MCF 10A (cell line): ENCODE measurements at regions not wholly inside any gene's neighbourhood (a gene's known extent, or its start where the extent isn't known, plus 50 kb on each side); places are given as distances from the start of the nearest gene placed in this dataset.
"Not testable (repeated sequence)": the region's sequence is repeated elsewhere in the genome, so short reads cannot be mapped to it uniquely, and the experiment has no call there.

Experiments used
- BruUV-seq: library from RNA; stranded (reverse); fragments of 400-500 nt; replicated peaks from 2 replicates; lab custom pipeline; 2021; lab: Mats Ljungman, UMichigan
- CTCF ChIA-PET: fragments of 300-600 bp; sonication (Branson Sonifier 250); formaldehyde crosslinking; extraction: SDS; loops from one replicate; lab custom pipeline; 2021; ENCODE audit warnings: antibody characterized with exemption, inconsistent platforms; lab: Yijun Ruan, JAX
- POLR2A ChIA-PET: fragments of 300-600, 350-650 bp; sonication (Branson Sonifier 250); formaldehyde crosslinking; extraction: SDS; loops from one replicate; lab custom pipeline; 2020; ENCODE audit warnings: antibody characterized with exemption, inconsistent platforms; lab: Yijun Ruan, JAX
- DNase-seq: peaks from one replicate; pipeline ENCODE4 v3.0.0-alpha.2; 2018; ENCODE audit not compliant: unreplicated experiment
- H3K27ac Mint-ChIP-seq: one replicate; pipeline ENCODE4 v1.8.0; 2022; ENCODE audit warnings: mild to moderate bottlenecking, low read depth, mixed read lengths; ENCODE audit not compliant: unreplicated experiment
- H3K27me3 Mint-ChIP-seq: one replicate; pipeline ENCODE4 v1.8.0; 2022; ENCODE audit warnings: mixed read lengths; ENCODE audit not compliant: insufficient read depth, unreplicated experiment
- H3K36me3 Mint-ChIP-seq: one replicate; pipeline ENCODE4 v1.8.0; 2022; ENCODE audit warnings: mild to moderate bottlenecking, moderate library complexity, mixed read lengths; ENCODE audit not compliant: insufficient read depth, unreplicated experiment
- H3K4me1 Mint-ChIP-seq: one replicate; pipeline ENCODE4 v1.8.0; 2022; ENCODE audit warnings: mixed read lengths; ENCODE audit not compliant: insufficient read depth, unreplicated experiment
- H3K4me3 Mint-ChIP-seq: one replicate; pipeline ENCODE4 v1.8.0; 2022; ENCODE audit warnings: mild to moderate bottlenecking, moderate library complexity, mixed read lengths; ENCODE audit not compliant: unreplicated experiment
- H3K9me3 Mint-ChIP-seq: one replicate; pipeline ENCODE4 v1.8.0; 2022; ENCODE audit warnings: mixed read lengths; ENCODE audit not compliant: unreplicated experiment
- CTCF ChIP-seq: fragments of 200-600 bp; IDR thresholded peaks from one replicate; pipeline ENCODE4 v1.8.0; 2022; ENCODE audit warnings: antibody characterized with exemption, mild to moderate bottlenecking; ENCODE audit not compliant: unreplicated experiment
- intact Hi-C: fragments of 100-400 bp; cut with micrococcal nuclease; formaldehyde crosslinking; loops from 2 replicates; pipeline ENCODE4 v1.14.1; 2022

- Mint-ChIP-seq H3K27ac (no peak overlapping the region), H3K36me3 (no peaks in the 10 kb centered on the region), H3K4me1 (no peaks in the 10 kb centered on the region), H3K9me3 (no peaks in the 10 kb centered on the region), H3K4me3 (no peak overlapping the region), H3K27me3 (no peaks in the 10 kb centered on the region)
- DNase-seq: no peak
- TF ChIP-seq CTCF: no peak
- ChIA-PET CTCF (interaction anchor here (0.5 to 0.7 kb wide), 2 partner anchors 21 to 552 kb away, joined by 3 read pairs; no protein-coding TSS in a partner anchor), POLR2A (no interaction called here)
- no TSS peak for BruUV-seq
- intact Hi-C loops: no loop called here
These were observed 713.5 kb downstream of the RFPL4B start for GRCh38 chr6:113060664-113061063.

- no peaks in the 10 kb centered on the region for H3K9me3 Mint-ChIP-seq
- no peaks in the 10 kb centered on the region for H3K36me3 Mint-ChIP-seq
- no peaks in the 10 kb centered on the region for H3K27me3 Mint-ChIP-seq
- intact Hi-C loops: no loop called here
- no peak for TF ChIP-seq CTCF
- BruUV-seq: no TSS peak
- H3K4me3 Mint-ChIP-seq: no peak overlapping the region
- H3K27ac Mint-ChIP-seq: no peak overlapping the region
- H3K4me1 Mint-ChIP-seq: peaks cover 6% of the 10 kb centered on the region
- ChIA-PET POLR2A (interaction anchor here (0.8 kb wide), 1 partner anchor 12 kb away, joined by 3 read pairs; no protein-coding TSS in a partner anchor), CTCF (interaction anchor here (0.7 kb wide), 2 partner anchors 611 to 864 kb away, joined by 3 to 4 read pairs; no protein-coding TSS in a partner anchor)
- DNase-seq: no peak
These were observed 718.5 kb downstream of the RFPL4B start for GRCh38 chr6:113065611-113066010.

GRCh38 chr6:113067612-113068275 lies 720.6 kb downstream of the RFPL4B start:
- ChIA-PET CTCF (no interaction called here), POLR2A (no interaction called here)
- BruUV-seq: no TSS peak
- no peak for TF ChIP-seq CTCF
- Mint-ChIP-seq H3K36me3 (no peaks in the 10 kb centered on the region), H3K4me1 (peaks cover 6% of the 10 kb centered on the region), H3K27ac (peak overlapping the region; percentile 18), H3K27me3 (no peaks in the 10 kb centered on the region), H3K9me3 (no peaks in the 10 kb centered on the region), H3K4me3 (no peak overlapping the region)
- intact Hi-C loops: no loop called here
- DNase-seq: no peak

- ChIA-PET CTCF (no interaction called here), POLR2A (no interaction called here)
- no peak for TF ChIP-seq CTCF
- Mint-ChIP-seq H3K4me3 (no peak overlapping the region), H3K4me1 (peaks cover 6% of the 10 kb centered on the region), H3K27ac (no peak overlapping the region), H3K36me3 (no peaks in the 10 kb centered on the region), H3K9me3 (no peaks in the 10 kb centered on the region), H3K27me3 (no peaks in the 10 kb centered on the region)
- no peak for DNase-seq
- no TSS peak for BruUV-seq
- intact Hi-C loops: no loop called here
These were observed 721.4 kb downstream of the RFPL4B start for GRCh38 chr6:113068570-113068969.

GRCh38 chr6:113070681-113071080 lies 723.6 kb downstream of the RFPL4B start:
- H3K4me3 Mint-ChIP-seq, BruUV-seq, POLR2A ChIA-PET, H3K36me3 Mint-ChIP-seq, intact Hi-C loops, H3K27ac Mint-ChIP-seq, H3K9me3 Mint-ChIP-seq, CTCF ChIA-PET, DNase-seq, H3K27me3 Mint-ChIP-seq: not testable (repeated sequence)
- H3K4me1 Mint-ChIP-seq: peaks cover 11% of the 10 kb centered on the region
